Choroid plexus epithelial cell (primary cell): ENCODE measurements at regions not wholly inside any gene's neighbourhood (a gene's known extent, or its start where the extent isn't known, plus 50 kb on each side); places are given as distances from the start of the nearest gene placed in this dataset.

Experiments
- DNase-seq: peaks from one replicate; pipeline ENCODE4 v3.0.0-alpha.2; 2010; ENCODE audit warnings: low read depth
- H3K4me3 ChIP-seq: 2 replicates; pipeline ENCODE4 v1.5.1; 2011; ENCODE audit warnings: low read depth, mild to moderate bottlenecking, control low read depth, low read length, moderate library complexity
- CTCF ChIP-seq: conservative IDR thresholded peaks from 2 replicates; pipeline ENCODE4 v1.5.1; 2011; ENCODE audit warnings: low read depth, mild to moderate bottlenecking, control low read depth, inconsistent platforms, low read length, moderate library complexity

- TF ChIP-seq CTCF, result no peak
- DNase-seq, result no peak
- H3K4me3 ChIP-seq, result no peak overlapping the region
Measured at GRCh38 chr19:33885236-33885635, 88.6 kb downstream of the KCTD15 start.

DNA sequence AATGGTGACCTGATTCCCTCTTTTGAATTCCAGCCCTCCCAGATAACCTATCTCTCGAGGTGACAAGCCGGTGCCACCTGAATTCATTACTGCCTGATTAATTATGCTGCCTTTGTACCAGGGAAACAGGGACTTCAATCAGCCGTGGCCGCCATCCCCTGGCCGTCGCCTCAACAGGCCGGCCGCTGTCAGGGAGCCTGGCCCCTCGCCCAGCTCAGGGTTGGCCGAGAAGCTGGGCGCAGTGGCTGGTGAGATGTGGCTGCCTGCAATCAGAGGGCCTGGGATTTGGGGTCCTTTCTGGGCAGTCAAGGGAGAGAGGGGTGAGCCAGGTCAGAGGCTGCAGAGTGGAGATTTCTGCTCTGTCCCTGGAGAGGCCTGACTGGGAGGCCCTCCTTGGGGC is 91.2 kb downstream of the KCTD15 start:
- DNase-seq, result no peak
- H3K4me3 ChIP-seq, result no peak overlapping the region
- no peak for TF ChIP-seq CTCF

DNA sequence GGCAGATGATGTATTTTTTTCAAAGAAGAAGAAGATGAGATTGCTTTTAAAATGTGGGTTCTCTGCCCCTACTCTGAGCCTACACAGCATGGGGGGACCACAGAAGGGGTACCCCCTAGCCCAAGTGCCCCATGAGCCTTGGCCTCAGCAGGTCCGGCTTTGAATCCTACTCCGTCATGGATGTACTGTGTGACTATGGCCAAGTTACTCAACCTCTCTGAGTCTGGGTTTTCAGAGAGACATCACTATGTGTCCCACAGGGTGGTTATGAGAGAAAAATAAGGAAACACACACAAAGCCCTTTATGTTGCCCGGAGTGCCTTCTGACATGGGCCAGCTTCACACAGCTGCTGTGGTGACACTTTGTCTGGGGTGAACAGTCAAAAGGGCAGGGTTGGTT is 92.0 kb downstream of the KCTD15 start:
- no peak overlapping the region for H3K4me3 ChIP-seq
- no peak for TF ChIP-seq CTCF
- no peak for DNase-seq

DNA sequence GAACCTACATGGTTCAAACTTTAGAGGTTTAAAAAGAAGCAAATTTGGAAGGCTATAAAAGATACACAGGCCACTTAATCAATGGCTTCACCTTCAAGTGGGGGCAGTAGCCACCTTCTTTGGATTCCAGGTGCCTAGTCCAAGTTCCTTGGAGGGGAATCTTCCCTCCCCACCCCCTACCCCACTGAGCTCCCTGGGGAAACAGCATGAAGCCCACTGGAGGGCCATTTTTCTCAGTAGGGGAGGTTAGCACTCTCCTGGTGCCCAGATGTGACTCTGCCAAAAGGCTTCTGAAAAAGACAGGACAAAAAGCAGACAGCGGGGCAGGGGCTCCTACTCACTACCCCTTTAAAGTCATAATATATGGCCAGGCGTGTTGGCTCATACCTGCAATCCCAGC is 93.9 kb downstream of the KCTD15 start:
- H3K4me3 ChIP-seq, result no peak overlapping the region
- TF ChIP-seq CTCF, result no peak
- no peak for DNase-seq

DNA sequence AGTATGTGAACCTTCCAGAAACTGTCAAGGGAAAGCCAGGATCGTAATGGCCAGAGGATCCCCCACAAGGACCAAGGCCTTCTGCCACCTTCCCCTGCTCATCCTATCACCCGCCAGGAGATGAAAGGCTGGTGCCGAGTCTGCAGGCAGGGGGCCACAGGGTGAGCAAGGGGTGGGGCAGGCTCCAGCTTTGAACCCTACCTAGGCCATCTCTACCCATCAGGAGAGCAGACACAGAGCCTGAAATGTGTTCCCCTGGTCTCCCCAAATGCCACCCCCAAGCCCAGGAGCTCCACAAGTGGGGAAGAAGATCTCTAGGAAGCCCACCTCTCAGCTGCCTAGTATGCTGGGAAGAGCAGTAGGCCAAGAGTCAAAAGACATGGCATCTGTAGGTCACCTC is 95.1 kb downstream of the KCTD15 start:
- no peak for TF ChIP-seq CTCF
- no peak overlapping the region for H3K4me3 ChIP-seq
- DNase-seq, result no peak

- no peak overlapping the region for H3K4me3 ChIP-seq
- TF ChIP-seq CTCF, result no peak
- DNase-seq, result no peak
Measured at GRCh38 chr19:33894787-33895186, 98.1 kb downstream of the KCTD15 start.

GRCh38 chr19:33895366-33895765 is 98.7 kb downstream of the KCTD15 start:
- no peak for TF ChIP-seq CTCF
- no peak for DNase-seq

More at GRCh38 chr19:33895366-33895765, 98.7 kb downstream of the KCTD15 start:
- no peak overlapping the region for H3K4me3 ChIP-seq
